PC-9 (cell line): ENCODE measurements at regions not wholly inside any gene's neighbourhood (a gene's known extent, or its start where the extent isn't known, plus 50 kb on each side); places are given as distances from the start of the nearest gene placed in this dataset.

Experiments used
- EZH2 ChIP-seq: fragments of 200-600 bp; sonication (generic); IDR thresholded peaks from 2 replicates; pipeline ENCODE4 v1.8.0; 2017; ENCODE audit warnings: antibody characterized with exemption, low read depth
- TF ChIP-seq, protein P1 (sequence below): fragments of 200-600 bp; sonication (generic); conservative IDR thresholded peaks from 2 replicates; pipeline ENCODE4 v1.6.1; 2017; ENCODE audit warnings: mixed run types, antibody characterized with exemption, mild to moderate bottlenecking, moderate library complexity

DNA sequence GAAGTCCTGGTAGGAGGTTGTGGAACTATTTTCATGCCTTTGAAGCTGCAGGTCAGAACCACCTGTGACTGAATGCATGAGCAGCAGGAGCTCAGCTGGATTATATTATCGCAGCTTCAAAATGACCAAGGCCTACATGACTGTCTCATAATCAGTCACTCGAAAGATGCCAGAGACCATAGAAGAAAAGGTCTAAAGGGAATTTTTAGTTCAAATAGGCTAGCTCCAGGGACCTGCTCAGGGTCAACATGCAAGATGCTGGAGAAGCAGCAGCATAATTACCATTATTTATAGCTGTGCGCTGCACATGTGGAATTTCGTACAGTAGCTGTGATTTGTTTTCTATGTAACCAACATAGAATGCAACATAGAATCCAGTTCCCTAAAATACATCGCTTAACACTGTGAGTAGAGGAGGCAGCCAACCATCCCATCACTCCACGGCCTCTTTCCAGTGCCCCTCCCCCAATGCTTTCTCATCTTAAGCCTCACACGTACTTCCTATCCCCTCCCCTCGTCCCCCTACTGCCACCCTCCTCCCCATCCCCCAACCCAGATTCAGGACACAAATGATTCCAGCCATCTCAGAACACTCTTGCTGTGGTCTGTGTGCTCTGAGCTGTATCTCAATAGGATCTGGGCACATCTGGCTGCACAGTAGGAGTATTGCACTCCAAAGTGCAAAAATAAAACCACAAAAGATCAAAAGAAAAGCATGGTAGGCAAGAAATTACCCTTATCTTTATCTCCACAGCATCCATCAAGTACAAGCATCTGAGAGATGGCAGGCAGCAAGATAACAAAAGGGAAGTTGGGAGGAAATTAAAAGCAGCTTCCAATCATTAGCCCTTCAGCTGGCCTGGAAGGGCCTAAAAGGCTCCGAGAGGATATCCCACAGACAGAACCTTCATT, 352.8 kb upstream of the SEMA6D start:
- TF ChIP-seq, protein P1, sequence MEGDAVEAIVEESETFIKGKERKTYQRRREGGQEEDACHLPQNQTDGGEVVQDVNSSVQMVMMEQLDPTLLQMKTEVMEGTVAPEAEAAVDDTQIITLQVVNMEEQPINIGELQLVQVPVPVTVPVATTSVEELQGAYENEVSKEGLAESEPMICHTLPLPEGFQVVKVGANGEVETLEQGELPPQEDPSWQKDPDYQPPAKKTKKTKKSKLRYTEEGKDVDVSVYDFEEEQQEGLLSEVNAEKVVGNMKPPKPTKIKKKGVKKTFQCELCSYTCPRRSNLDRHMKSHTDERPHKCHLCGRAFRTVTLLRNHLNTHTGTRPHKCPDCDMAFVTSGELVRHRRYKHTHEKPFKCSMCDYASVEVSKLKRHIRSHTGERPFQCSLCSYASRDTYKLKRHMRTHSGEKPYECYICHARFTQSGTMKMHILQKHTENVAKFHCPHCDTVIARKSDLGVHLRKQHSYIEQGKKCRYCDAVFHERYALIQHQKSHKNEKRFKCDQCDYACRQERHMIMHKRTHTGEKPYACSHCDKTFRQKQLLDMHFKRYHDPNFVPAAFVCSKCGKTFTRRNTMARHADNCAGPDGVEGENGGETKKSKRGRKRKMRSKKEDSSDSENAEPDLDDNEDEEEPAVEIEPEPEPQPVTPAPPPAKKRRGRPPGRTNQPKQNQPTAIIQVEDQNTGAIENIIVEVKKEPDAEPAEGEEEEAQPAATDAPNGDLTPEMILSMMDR, result no peak
- TF ChIP-seq EZH2, result no peak
